BJ (cell line): ENCODE measurements at regions not wholly inside any gene's neighbourhood (a gene's known extent, or its start where the extent isn't known, plus 50 kb on each side); places are given as distances from the start of the nearest gene placed in this dataset.

Source experiments
- CTCF ChIA-PET: fragments of 350-600 bp; formaldehyde crosslinking; extraction: SDS; loops from one replicate; lab custom pipeline; 2021; ENCODE audit warnings: antibody characterized with exemption, inconsistent platforms; lab: Yijun Ruan, JAX
- POLR2A ChIA-PET: fragments of 300-600 bp; sonication (Branson Sonifier 250); formaldehyde crosslinking; extraction: SDS; loops from one replicate; lab custom pipeline; 2021; ENCODE audit warnings: antibody characterized with exemption; lab: Charles Lee
- DNase-seq: peaks from one replicate; pipeline ENCODE4 v3.0.0-alpha.2; 2011; ENCODE audit warnings: low read depth
- H3K27me3 ChIP-seq: 2 replicates; pipeline ENCODE4 v1.6.0; 2011; ENCODE audit warnings: low read length; ENCODE audit not compliant: control insufficient read depth, insufficient read depth
- H3K36me3 ChIP-seq: 2 replicates; pipeline ENCODE4 v1.5.1; 2011; ENCODE audit warnings: low read length; ENCODE audit not compliant: control insufficient read depth, insufficient read depth
- H3K4me3 ChIP-seq: 2 replicates; pipeline ENCODE4 v1.5.1; 2011; ENCODE audit warnings: low read depth, mild to moderate bottlenecking, control low read depth, low read length
- CTCF ChIP-seq: IDR thresholded peaks from 2 replicates; pipeline ENCODE4 v1.5.1; 2011; ENCODE audit warnings: low read depth, mild to moderate bottlenecking, control low read depth, inconsistent platforms, low read length, moderate library complexity; ENCODE audit not compliant: insufficient read depth

DNA sequence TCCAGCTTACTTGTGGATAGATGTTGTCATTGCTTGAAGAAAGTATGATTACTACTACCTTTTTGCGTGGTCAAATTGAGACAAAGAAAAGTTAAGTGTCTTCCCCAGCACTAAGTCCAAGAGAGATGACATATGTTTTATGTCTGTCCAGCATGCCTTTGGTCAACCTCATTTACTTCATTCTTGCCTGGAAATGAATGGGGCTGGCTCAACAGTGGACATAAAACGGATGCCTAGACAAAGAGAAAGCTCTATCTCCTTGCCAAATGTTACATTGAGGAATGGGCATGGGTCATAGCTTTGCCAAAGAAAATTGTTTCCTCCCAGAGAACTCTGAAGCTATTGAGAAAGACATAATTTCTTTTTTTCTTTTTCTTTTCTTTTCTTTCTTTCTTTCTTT, 82.4 kb upstream of the PLPPR4 start:
- TF ChIP-seq CTCF = no peak
- Histone ChIP-seq H3K36me3 (no peaks in the 10 kb centered on the region), H3K27me3 (no peaks in the 10 kb centered on the region), H3K4me3 (no peak overlapping the region)
- ChIA-PET CTCF (interaction anchor here (0.6 to 6.1 kb wide), 8 partner anchors 15 to 388 kb away, joined by 3 to 58 read pairs (median 4); no protein-coding TSS in a partner anchor), POLR2A (no interaction called here)
- DNase-seq = no peak

GRCh38 chr1:99185196-99185595, 79.1 kb upstream of the PLPPR4 start:
- no peak for DNase-seq
- H3K4me3 ChIP-seq = no peak overlapping the region
- ChIA-PET CTCF (interaction anchor here (0.8 to 6.1 kb wide), 4 partner anchors 40 to 521 kb away, joined by 3 to 58 read pairs (median 4); no protein-coding TSS in a partner anchor), POLR2A (no interaction called here)
- H3K36me3 ChIP-seq = no peaks in the 10 kb centered on the region
- H3K27me3 ChIP-seq = no peaks in the 10 kb centered on the region
- no peak for TF ChIP-seq CTCF

DNA sequence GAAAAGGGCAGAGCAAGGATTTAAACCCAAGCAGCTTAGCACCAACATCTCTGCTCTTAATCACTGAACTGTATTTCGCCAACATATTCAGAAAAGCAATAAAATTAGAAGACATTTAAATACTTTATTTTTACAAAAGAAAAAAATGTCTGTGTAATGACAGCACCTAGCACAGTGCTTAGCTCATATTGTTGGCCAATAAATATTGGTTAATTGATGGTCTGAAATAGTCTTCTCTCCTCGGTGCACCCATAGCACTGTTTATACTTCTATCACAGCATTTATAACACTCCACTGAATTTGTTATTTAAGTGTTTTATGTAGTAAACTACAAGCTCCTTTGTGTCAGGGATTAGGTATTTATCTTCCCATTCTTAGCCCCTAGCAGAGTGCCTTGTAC, 70.9 kb upstream of the PLPPR4 start:
- POLR2A ChIA-PET = no interaction called here
- H3K4me3 ChIP-seq = no peak overlapping the region
- CTCF ChIA-PET = interaction anchor here (1.3 kb wide), 1 partner anchor 44 kb away, joined by 3 read pairs; no protein-coding TSS in a partner anchor
- no peaks in the 10 kb centered on the region for H3K27me3 ChIP-seq
- no peak for TF ChIP-seq CTCF
- no peaks in the 10 kb centered on the region for H3K36me3 ChIP-seq
- no peak for DNase-seq

DNA sequence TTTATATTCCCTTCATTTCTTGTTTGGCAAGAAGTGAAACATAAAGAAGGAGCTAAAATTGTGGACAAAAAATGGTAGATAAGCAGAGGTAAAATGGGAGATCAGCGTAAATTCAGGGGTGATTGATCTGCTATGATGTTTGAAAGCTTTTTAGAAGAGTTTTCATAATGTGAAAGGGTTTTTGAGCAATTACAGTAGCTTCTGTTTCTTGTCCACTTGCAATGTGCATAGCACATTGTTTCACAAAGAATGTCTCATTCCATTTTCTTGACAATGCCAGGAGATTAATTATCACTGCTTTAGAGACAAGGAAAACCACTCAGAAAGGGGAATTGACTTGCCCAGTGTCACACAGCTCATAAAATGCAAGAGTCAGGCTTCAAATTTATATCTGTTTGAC, 65.9 kb upstream of the PLPPR4 start:
- Histone ChIP-seq H3K36me3 (no peaks in the 10 kb centered on the region), H3K4me3 (no peak overlapping the region), H3K27me3 (no peaks in the 10 kb centered on the region)
- CTCF ChIA-PET = interaction anchor here (4.1 kb wide), 1 partner anchor 17 kb away, joined by 12 read pairs; no protein-coding TSS in a partner anchor
- POLR2A ChIA-PET = no interaction called here
- DNase-seq = no peak
- TF ChIP-seq CTCF = no peak

- Histone ChIP-seq H3K27me3 (no peaks in the 10 kb centered on the region), H3K4me3 (no peak overlapping the region), H3K36me3 (no peaks in the 10 kb centered on the region)
- POLR2A ChIA-PET = no interaction called here
- CTCF ChIA-PET = no interaction called here
- DNase-seq = no peak
- TF ChIP-seq CTCF = no peak
These were observed 57.1 kb upstream of the PLPPR4 start for GRCh38 chr1:99207216-99207615.
